CD14-positive monocyte (primary cell): ENCODE measurements at regions not wholly inside any gene's neighbourhood (a gene's known extent, or its start where the extent isn't known, plus 50 kb on each side); places are given as distances from the start of the nearest gene placed in this dataset.

Source experiments
- DNase-seq, 3 donors: peaks; one replicate each; pipeline ENCODE4 v3.0.0-alpha.2; 2011 to 2022
- H2AFZ ChIP-seq: 2 replicates; pipeline ENCODE4 v1.6.0; 2012; ENCODE audit warnings: mild to moderate bottlenecking, low read depth, low read length, inconsistent platforms; ENCODE audit not compliant: insufficient read depth, poor library complexity, severe bottlenecking
- H3K27ac ChIP-seq, 2 donors: 1 replicate in 1 of 2; 2 replicates in 1 of 2; pipeline ENCODE4 v1.5.1; 2012 to 2013; ENCODE audit warnings: low read length in 2 of 2, control low read depth in 1 of 2, inconsistent platforms in 1 of 2, low read depth in 1 of 2, mild to moderate bottlenecking in 1 of 2
- H3K27me3 ChIP-seq, 2 donors: one replicate each; pipeline versions ENCODE4 v1.6.0 to v1.6.1; 2011 to 2013; ENCODE audit warnings: low read length in 2 of 2; ENCODE audit not compliant: control insufficient read depth in 2 of 2, insufficient read depth in 2 of 2
- H3K36me3 ChIP-seq, 2 donors: replicated peaks in 1 of 2; 1 replicate in 1 of 2; 2 replicates in 1 of 2; pipeline versions ENCODE4 v1.5.1 to v1.6.1; 2012 to 2013; ENCODE audit warnings: low read length in 2 of 2, control low read depth in 1 of 2, inconsistent platforms in 1 of 2, mild to moderate bottlenecking in 1 of 2; ENCODE audit not compliant: insufficient read depth in 2 of 2, control insufficient read depth in 1 of 2
- H3K4me1 ChIP-seq, 2 donors: 1 replicate in 1 of 2; 2 replicates in 1 of 2; pipeline versions ENCODE4 v1.5.1 to v1.6.1; 2012 to 2013; ENCODE audit warnings: low read length in 2 of 2, control low read depth in 1 of 2, inconsistent platforms in 1 of 2, mild to moderate bottlenecking in 1 of 2, moderate library complexity in 1 of 2; ENCODE audit not compliant: insufficient read depth in 2 of 2, control insufficient read depth in 1 of 2
- H3K4me2 ChIP-seq: replicated peaks from 2 replicates; pipeline ENCODE3; 2012; ENCODE audit warnings: low read length, moderate library complexity, mild to moderate bottlenecking; ENCODE audit not compliant: poor library complexity, severe bottlenecking; ENCODE audit errors: extremely low read depth
- H3K4me3 ChIP-seq, 3 experiments: fragments of 200-600 bp in 1 of 3; sonication (generic) in 1 of 3; replicated peaks in 1 of 3; 1 replicate in 2 of 3; 2 replicates in 1 of 3; pipeline ENCODE4 v1.5.1; 2011 to 2013; ENCODE audit warnings: low read length in 3 of 3, mild to moderate bottlenecking in 3 of 3, control low read depth in 2 of 3, low read depth in 2 of 3, inconsistent platforms in 1 of 3, moderate library complexity in 1 of 3
- H3K79me2 ChIP-seq: 2 replicates; pipeline ENCODE4 v1.6.0; 2012; ENCODE audit warnings: mild to moderate bottlenecking, control low read depth, inconsistent platforms, low read length, moderate library complexity; ENCODE audit not compliant: insufficient read depth
- H3K9ac ChIP-seq: 2 replicates; pipeline ENCODE4 v1.6.0; 2017; ENCODE audit warnings: low read length, mild to moderate bottlenecking; ENCODE audit not compliant: insufficient read depth, poor library complexity, severe bottlenecking
- H3K9me3 ChIP-seq, 2 donors: replicated peaks in 1 of 2; 1 replicate in 1 of 2; 2 replicates in 1 of 2; pipeline versions ENCODE4 v1.5.1 to v1.6.1; 2012 to 2013; ENCODE audit warnings: low read length in 2 of 2, control low read depth in 1 of 2; ENCODE audit not compliant: control insufficient read depth in 1 of 2, insufficient read depth in 1 of 2
- H4K20me1 ChIP-seq: 2 replicates; pipeline ENCODE4 v1.6.0; 2012; ENCODE audit warnings: mild to moderate bottlenecking, low read length, control low read depth, moderate library complexity; ENCODE audit not compliant: insufficient read depth
- H3K27ac Mint-ChIP-seq, 7 donors: one replicate each; pipeline ENCODE4 v1.8.0; 2020; ENCODE audit warnings: mild to moderate bottlenecking in 7 of 7, mixed read lengths in 7 of 7, moderate library complexity in 6 of 7, inconsistent platforms in 2 of 7
- H3K27me3 Mint-ChIP-seq, 3 donors: one replicate each; pipeline ENCODE4 v1.8.0; 2021 to 2022; ENCODE audit warnings: low read depth in 3 of 3, mild to moderate bottlenecking in 3 of 3, mixed read lengths in 3 of 3, moderate library complexity in 3 of 3, inconsistent platforms in 1 of 3
- H3K36me3 Mint-ChIP-seq, 2 donors: one replicate each; pipeline ENCODE4 v1.8.0; 2020; ENCODE audit warnings: mixed read lengths in 2 of 2, inconsistent platforms in 1 of 2, mild to moderate bottlenecking in 1 of 2
- H3K4me1 Mint-ChIP-seq: one replicate; pipeline ENCODE4 v1.8.0; 2020; ENCODE audit warnings: mild to moderate bottlenecking, mixed read lengths
- H3K4me3 Mint-ChIP-seq, 2 donors: one replicate each; pipeline ENCODE4 v1.8.0; 2020; ENCODE audit warnings: mild to moderate bottlenecking in 2 of 2, mixed read lengths in 2 of 2, moderate library complexity in 1 of 2
- H3K9me3 Mint-ChIP-seq, 7 donors: one replicate each; pipeline ENCODE4 v1.8.0; 2020 to 2022; ENCODE audit warnings: mixed read lengths in 7 of 7, mild to moderate bottlenecking in 6 of 7, moderate library complexity in 6 of 7, inconsistent platforms in 2 of 7
- CTCF ChIP-seq: fragments of 200-600 bp; IDR thresholded peaks from one replicate; pipeline ENCODE4 v1.8.0; 2022; ENCODE audit warnings: antibody characterized with exemption, mild to moderate bottlenecking
- WGBS: methylation state at CpG from one replicate; pipeline ENCODE4 v1.1.5; 2013; ENCODE audit warnings: missing lambda C conversion rate; ENCODE audit not compliant: insufficient coverage; 5-methylcytosine and 5-hydroxymethylcytosine counted together
- intact Hi-C, 2 donors: fragments of 100-400 bp; cut with micrococcal nuclease; formaldehyde crosslinking; loops; one replicate each; pipeline versions ENCODE4 v1.15.0 to v1.15.1; 2023

DNA sequence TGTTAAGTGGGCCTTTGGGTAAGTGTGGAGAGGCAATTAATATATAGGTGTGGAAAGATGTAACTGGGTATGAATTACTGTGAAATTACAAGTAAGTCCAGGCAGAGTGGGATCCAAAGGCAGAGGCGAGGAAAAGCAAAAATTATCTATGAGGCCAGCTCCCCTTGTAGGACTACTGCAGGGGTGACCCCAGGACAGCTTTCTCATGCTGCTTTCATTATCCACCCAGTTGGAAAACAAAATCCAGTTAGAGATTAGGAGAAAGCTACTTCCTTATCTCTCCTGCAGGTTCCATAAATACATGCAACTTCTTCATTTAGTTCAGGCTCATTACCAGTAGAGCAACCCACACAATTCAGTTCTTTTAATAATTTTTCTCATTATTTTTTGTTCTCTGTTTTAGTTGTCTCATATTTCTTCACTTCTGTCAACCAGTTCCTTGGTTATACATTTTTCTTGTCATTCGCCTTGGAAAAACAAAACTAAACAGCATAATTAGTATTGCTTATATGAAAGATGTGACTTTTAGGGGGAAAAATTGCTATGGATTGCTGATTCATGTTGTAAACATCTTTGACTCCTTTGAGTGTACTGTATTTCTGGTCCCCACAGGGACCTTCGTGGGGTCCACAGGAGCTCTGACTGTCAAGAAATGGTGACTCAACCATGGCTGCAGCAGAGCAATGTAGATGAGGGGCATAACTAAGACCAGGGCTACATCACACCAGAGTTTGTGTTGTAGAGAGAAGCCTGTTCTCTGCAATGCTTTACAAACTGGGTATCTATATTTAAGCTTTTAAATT, 110.4 kb upstream of the PARD3B start:
- Histone ChIP-seq H3K27me3 (no peaks in the 10 kb centered on the region), H3K79me2 (no peaks in the 10 kb centered on the region), H3K4me1 (no peaks in the 10 kb centered on the region), H3K27ac (no peak overlapping the region), H3K9me3 (peaks cover 12 to 23% of the 10 kb centered on the region in 2 donors), H3K36me3 (no peaks in the 10 kb centered on the region), H4K20me1 (no peaks in the 10 kb centered on the region), H3K4me2 (no peak overlapping the region), H3K4me3 (no peak overlapping the region), H3K9ac (no peak overlapping the region), H2AFZ (no peak overlapping the region)
- no peak overlapping the region for H3K27ac Mint-ChIP-seq
- peaks cover 9 to 26% (median 13%) of the 10 kb centered on the region in 7 donors for H3K9me3 Mint-ChIP-seq
- intact Hi-C loops, result no loop called here
- TF ChIP-seq CTCF, result no peak
- H3K4me1 Mint-ChIP-seq, result no peaks in the 10 kb centered on the region
- no peaks in the 10 kb centered on the region for H3K36me3 Mint-ChIP-seq
- DNase-seq, result no peak
- H3K4me3 Mint-ChIP-seq, result no peak overlapping the region
- 0% methylated on average over 1 of the region's 3 CpGs for WGBS
- peaks cover 0 to 1% (median 0%) of the 10 kb centered on the region in 3 donors for H3K27me3 Mint-ChIP-seq

GRCh38 chr2:204436230-204436629, 109.0 kb upstream of the PARD3B start:
- no peak overlapping the region for H3K9ac ChIP-seq
- intact Hi-C loops, result no loop called here
- H3K27me3 ChIP-seq, result no peaks in the 10 kb centered on the region
- WGBS, result no CpG with 5 or more reads among the region's 1 CpG
- H3K4me3 ChIP-seq, result no peak overlapping the region
- H2AFZ ChIP-seq, result no peak overlapping the region
- Mint-ChIP-seq H3K27me3 (no peaks in the 10 kb centered on the region), H3K36me3 (no peaks in the 10 kb centered on the region), H3K9me3 (peaks cover 9 to 21% (median 13%) of the 10 kb centered on the region in 7 donors), H3K27ac (no peak overlapping the region), H3K4me1 (no peaks in the 10 kb centered on the region), H3K4me3 (no peak overlapping the region)
- no peak overlapping the region for H3K27ac ChIP-seq
- H3K4me2 ChIP-seq, result no peak overlapping the region
- no peaks in the 10 kb centered on the region for H4K20me1 ChIP-seq
- no peaks in the 10 kb centered on the region for H3K79me2 ChIP-seq
- no peak for DNase-seq
- H3K4me1 ChIP-seq, result no peaks in the 10 kb centered on the region
- TF ChIP-seq CTCF, result no peak
- no peaks in the 10 kb centered on the region for H3K36me3 ChIP-seq
- peaks cover 12 to 23% of the 10 kb centered on the region in 2 donors for H3K9me3 ChIP-seq
